Transverse colon (tissue), 4 donors: ENCODE measurements at regions not wholly inside any gene's neighbourhood (a gene's known extent, or its start where the extent isn't known, plus 50 kb on each side); places are given as distances from the start of the nearest gene placed in this dataset.
"Not testable (repeated sequence)": the region's sequence is repeated elsewhere in the genome, so short reads cannot be mapped to it uniquely, and the experiment has no call there.

Experiments used
- CTCF ChIP-seq, 5 experiments: fragments of 200-600 bp in 3 of 5; fragments of 450-650 bp in 2 of 5; sonication (generic) in 3 of 5; IDR thresholded peaks; 1 replicate in 2 of 5; 2 replicates in 3 of 5; pipeline ENCODE4 v1.5.1; 2016 to 2017; ENCODE audit warnings: antibody characterized with exemption in 5 of 5, inconsistent platforms in 3 of 5, mild to moderate bottlenecking in 2 of 5, moderate library complexity in 1 of 5
- EP300 ChIP-seq: sonication (generic); formaldehyde crosslinking; IDR thresholded peaks from one replicate; pipeline ENCODE4 v1.6.1; 2017; ENCODE audit warnings: antibody characterized with exemption, low read depth
- POLR2A ChIP-seq: fragments of 450-650 bp; IDR thresholded peaks from one replicate; pipeline ENCODE4 v1.6.1; 2016; ENCODE audit warnings: antibody characterized with exemption, mild to moderate bottlenecking, moderate library complexity
- POLR2AphosphoS5 ChIP-seq, 3 donors: sonication (generic); formaldehyde crosslinking; IDR thresholded peaks; one replicate each; pipeline ENCODE4 v1.6.1; 2016; ENCODE audit warnings: antibody characterized with exemption in 3 of 3

GRCh38 chr21:41610840-41611115, 102.8 kb upstream of the TMPRSS2 start:
- TF ChIP-seq CTCF (IDR thresholded peaks at IDR 0.05); POLR2AphosphoS5 (IDR thresholded peaks at IDR 0.05); EP300; POLR2A: not testable (repeated sequence)
